GM21825 (cell line): ENCODE measurements at regions not wholly inside any gene's neighbourhood (a gene's known extent, or its start where the extent isn't known, plus 50 kb on each side); places are given as distances from the start of the nearest gene placed in this dataset.
"Not testable (repeated sequence)": the region's sequence is repeated elsewhere in the genome, so short reads cannot be mapped to it uniquely, and the experiment has no call there.

Experiments used
- ATAC-seq: cut with Tn5 transposase; IDR thresholded peaks from one replicate; pipeline ENCODE4 v1.9.1; 2021; ENCODE audit warnings: mild to moderate bottlenecking, moderate library complexity; ENCODE audit not compliant: unreplicated experiment

- ATAC-seq: no peak
Measured at GRCh38 chr1:103353391-103353790, 172.1 kb upstream of the RNPC3 start.

- ATAC-seq: no peak
Measured at GRCh38 chr1:103348136-103348535, 177.4 kb upstream of the RNPC3 start.

- ATAC-seq: no peak
Measured at GRCh38 chr1:103344930-103345329, 180.6 kb upstream of the RNPC3 start.

GRCh38 chr1:103341377-103341880 lies 184.1 kb upstream of the RNPC3 start:
- ATAC-seq: no peak

- no peak for ATAC-seq
Measured at GRCh38 chr1:103337779-103338178, 187.7 kb upstream of the RNPC3 start.

- ATAC-seq: no peak
Measured at GRCh38 chr1:103336408-103336807, 189.1 kb upstream of the RNPC3 start.

- ATAC-seq: peak; percentile 75
Measured at GRCh38 chr1:103333141-103333540, 192.4 kb upstream of the RNPC3 start.

- no peak for ATAC-seq
Measured at GRCh38 chr1:103327054-103327719, 198.3 kb upstream of the RNPC3 start.

- ATAC-seq: no peak
Measured at GRCh38 chr1:103326595-103326994, 198.9 kb upstream of the RNPC3 start.

- ATAC-seq: no peak
Measured at GRCh38 chr1:103309786-103310185, 201.5 kb upstream of the COL11A1 start.

GRCh38 chr1:103307751-103308150 lies 199.4 kb upstream of the COL11A1 start:
- no peak for ATAC-seq

- no peak for ATAC-seq
Measured at GRCh38 chr1:103283841-103284669, 175.7 kb upstream of the COL11A1 start.

- ATAC-seq: no peak
Measured at GRCh38 chr1:103283371-103283770, 175.0 kb upstream of the COL11A1 start.

- ATAC-seq: no peak
Measured at GRCh38 chr1:103275725-103276124, 167.4 kb upstream of the COL11A1 start.

GRCh38 chr1:103274886-103275285 lies 166.6 kb upstream of the COL11A1 start:
- ATAC-seq: no peak

GRCh38 chr1:103273106-103273505 lies 164.8 kb upstream of the COL11A1 start:
- no peak for ATAC-seq

- not testable (repeated sequence) for ATAC-seq
Measured at GRCh38 chr1:103271471-103271870, 163.1 kb upstream of the COL11A1 start.

- ATAC-seq: no peak
Measured at GRCh38 chr1:103267893-103268292, 159.6 kb upstream of the COL11A1 start.

- no peak for ATAC-seq
Measured at GRCh38 chr1:103267266-103267665, 158.9 kb upstream of the COL11A1 start.

GRCh38 chr1:103266036-103266435 lies 157.7 kb upstream of the COL11A1 start:
- no peak for ATAC-seq

- no peak for ATAC-seq
Measured at GRCh38 chr1:103265551-103265950, 157.2 kb upstream of the COL11A1 start.

- ATAC-seq: no peak
Measured at GRCh38 chr1:103259982-103260381, 151.7 kb upstream of the COL11A1 start.
